RKO (cell line): ENCODE measurements at regions not wholly inside any gene's neighbourhood (a gene's known extent, or its start where the extent isn't known, plus 50 kb on each side); places are given as distances from the start of the nearest gene placed in this dataset.
"Not testable (repeated sequence)": the region's sequence is repeated elsewhere in the genome, so short reads cannot be mapped to it uniquely, and the experiment has no call there.

Experiments
- DNase-seq: peaks from one replicate; pipeline ENCODE4 v3.0.0-alpha.2; 2016; ENCODE audit warnings: low spot score

DNA sequence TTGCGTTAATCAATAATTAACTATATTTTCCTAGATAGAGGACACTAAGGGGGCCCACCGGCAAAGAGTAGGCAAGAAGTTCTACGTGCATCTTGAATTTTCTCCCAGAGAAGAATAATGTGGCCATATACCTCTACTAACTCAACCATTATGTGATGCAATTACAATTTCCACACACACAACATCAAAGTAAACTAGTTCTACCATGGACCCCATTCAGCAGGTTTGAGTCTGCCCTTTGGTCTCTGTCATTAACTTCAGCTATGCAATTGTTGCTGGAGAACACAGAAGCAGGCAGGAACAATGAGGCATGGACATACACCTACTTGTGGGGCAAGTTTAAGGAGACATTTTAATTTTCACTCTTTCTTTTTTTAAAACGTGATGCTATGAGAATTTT, 705.9 kb downstream of the PDCD6IP start:
- no peak for DNase-seq

DNA sequence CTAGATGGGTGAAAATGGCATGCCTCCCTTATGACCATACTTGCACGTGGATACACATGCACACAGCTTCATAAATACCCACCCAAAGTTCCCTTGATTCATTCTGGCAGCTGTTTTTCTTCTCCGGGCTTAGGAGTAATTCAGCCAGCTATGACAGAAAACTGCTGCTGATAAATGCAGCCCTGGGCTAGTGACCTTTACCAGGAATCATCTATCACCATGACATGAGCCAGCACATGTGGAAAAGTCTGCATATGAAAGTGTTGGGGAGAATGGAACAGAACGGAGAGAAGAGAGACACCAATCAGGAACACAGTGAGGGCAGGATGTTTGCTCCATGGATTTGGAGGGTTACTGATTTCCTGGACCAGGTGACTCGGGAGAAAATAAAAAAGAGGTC, 706.3 kb downstream of the PDCD6IP start:
- DNase-seq = no peak

DNA sequence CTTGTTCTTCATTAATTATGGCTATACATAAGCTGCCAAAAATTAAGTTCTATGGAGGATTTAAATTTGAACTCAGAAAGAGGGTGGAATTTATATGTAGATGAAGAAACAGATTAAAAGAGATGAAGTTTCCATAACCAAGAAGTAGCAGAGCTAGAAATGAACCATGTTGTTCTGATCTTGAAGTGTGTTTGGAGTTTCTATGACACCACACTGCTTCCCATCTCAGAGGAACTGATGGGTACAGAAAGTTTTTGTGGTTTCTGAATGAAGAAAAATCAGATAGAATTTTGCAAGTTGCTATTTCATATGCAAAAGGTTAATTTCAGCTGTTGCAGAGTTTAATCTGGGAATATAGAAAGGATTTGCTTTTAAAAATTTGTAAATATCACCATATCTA, 710.3 kb downstream of the PDCD6IP start:
- no peak for DNase-seq

GRCh38 chr3:34511891-34512290, 713.5 kb downstream of the PDCD6IP start:
- DNase-seq = no peak

GRCh38 chr3:34519008-34519407, 720.6 kb downstream of the PDCD6IP start:
- not testable (repeated sequence) for DNase-seq

DNA sequence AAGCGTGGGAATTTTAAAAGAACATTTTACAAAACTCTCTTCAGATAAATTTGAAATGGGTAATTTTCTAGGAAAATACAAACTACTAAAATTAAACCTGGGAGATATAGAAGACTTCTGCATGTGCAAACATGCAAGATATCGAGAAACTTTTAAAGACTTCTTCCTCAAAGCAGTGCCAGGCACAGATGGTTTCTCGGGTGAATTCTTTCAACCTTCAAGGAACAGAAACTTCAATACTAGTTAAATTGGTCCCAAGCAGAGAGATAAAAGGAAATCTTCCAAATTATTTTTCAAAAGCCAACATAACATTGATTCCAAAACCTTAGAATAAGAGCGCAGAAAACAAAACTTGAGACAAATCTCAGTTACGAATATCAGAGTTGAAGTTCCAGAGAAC, 732.7 kb downstream of the PDCD6IP start:
- no peak for DNase-seq

DNA sequence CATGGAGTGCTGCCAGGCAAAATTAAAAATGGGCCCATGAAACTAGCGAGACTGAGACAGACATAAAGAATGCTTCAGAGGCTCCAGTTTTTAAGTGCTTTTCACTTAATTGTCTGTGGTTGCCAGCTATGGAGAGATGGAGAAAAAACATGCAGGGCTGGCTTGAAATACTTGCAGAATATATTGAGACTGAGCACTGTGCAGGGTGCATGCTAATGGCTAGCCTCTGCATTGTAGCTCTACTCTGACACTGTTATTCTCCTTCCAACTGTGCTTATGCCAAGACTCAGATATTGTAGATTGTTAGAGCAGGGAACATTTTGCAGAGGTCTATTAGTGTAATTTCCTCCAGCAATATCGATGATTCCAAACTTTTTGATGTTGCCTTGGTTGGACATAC, 735.0 kb downstream of the PDCD6IP start:
- DNase-seq = no peak

DNA sequence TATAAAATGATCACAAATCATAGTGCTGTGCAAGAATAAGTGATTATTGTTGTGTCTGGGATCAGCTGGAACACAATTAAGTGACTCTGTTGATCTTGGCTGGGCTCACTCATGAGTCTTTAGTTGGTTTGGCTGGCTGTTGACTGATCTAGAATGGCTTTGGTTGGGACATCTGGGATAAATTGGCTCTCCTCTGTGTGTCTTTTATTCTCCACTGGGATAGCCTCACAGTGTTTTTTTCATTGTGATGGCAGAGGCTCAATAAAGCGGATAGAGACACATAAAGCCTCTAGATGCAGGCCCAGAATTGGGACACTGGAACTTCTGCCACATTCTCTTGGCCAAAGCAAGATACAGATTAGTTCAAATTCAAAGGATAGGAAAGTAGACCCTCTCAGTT, 735.6 kb downstream of the PDCD6IP start:
- no peak for DNase-seq

DNA sequence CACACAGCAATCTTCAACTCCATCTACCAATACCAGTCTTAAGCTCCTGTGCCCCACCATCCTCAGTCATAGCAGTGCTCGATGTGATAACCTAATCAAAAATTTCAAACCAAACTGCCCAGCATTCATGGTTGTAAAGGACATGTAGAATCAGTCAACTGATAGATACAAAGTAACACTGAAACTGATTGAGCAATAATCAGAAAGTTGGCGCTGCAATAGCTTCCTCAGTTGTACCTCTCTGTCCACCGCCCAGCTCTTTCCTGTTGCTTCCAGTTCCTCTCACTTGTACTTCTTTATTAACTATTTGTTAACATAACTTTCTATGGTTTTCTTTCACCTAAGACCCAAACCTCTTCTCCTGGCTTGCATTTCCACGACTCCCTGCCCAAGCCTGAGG, 745.7 kb downstream of the PDCD6IP start:
- DNase-seq = no peak

- no peak for DNase-seq
Observed at GRCh38 chr3:34547297-34547920, 749.0 kb downstream of the PDCD6IP start.

DNA sequence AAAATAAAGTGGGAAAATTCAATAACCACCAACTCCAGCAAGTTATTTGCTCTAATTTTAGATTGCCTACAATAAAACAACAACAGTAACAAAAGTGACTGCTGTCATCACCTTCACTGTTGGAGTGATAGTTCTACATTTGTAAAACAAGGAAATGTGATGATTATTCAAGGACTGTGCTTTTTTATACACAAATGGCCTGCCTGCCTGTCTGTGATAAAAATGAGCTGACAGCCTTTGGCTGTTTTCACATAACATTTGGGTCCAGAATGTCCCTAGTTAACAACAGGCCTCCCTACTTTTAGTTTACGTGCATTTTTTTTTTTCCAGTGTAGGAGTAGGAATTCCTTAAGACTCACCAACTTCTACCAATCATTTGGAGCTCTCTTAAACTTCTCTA, 768.8 kb downstream of the PDCD6IP start:
- no peak for DNase-seq

DNA sequence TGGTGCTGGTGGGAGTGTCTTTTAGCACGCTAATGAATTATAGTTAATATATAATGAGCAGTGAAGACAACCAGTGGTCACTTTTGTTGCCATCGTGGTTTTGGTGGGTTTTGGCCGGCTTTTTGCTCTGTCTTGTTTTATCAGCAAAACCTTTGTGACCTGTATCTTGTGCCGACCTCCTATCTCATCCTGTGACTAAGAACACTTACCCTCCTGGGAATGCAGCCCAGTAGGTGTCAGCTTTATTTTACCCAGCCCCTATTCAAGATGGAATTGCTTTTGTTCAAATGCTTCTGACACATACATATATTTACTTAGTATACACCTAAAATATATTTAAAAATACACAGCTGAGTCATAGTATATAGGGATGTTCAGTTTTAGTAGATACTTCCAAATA, 770.3 kb downstream of the PDCD6IP start:
- DNase-seq = no peak

DNA sequence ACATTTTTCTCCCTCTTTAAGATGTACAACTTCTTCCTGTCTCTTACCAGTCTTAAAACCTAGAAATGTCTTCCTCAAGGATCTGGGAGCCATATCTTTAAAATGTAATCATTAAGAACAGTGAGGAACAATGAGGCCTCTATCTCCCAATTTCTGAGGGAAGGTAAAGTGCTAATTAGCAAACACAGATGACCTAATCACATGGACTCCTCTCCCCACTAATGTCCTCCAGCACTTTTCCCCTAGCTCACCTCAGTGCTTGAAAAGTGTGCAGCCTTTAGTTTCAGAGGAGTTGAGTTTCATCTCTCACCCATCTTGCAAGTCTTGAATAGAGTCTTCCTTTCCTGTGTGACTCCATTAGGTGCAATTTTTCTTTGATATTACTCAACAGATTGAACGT, 771.0 kb downstream of the PDCD6IP start:
- DNase-seq = no peak

DNA sequence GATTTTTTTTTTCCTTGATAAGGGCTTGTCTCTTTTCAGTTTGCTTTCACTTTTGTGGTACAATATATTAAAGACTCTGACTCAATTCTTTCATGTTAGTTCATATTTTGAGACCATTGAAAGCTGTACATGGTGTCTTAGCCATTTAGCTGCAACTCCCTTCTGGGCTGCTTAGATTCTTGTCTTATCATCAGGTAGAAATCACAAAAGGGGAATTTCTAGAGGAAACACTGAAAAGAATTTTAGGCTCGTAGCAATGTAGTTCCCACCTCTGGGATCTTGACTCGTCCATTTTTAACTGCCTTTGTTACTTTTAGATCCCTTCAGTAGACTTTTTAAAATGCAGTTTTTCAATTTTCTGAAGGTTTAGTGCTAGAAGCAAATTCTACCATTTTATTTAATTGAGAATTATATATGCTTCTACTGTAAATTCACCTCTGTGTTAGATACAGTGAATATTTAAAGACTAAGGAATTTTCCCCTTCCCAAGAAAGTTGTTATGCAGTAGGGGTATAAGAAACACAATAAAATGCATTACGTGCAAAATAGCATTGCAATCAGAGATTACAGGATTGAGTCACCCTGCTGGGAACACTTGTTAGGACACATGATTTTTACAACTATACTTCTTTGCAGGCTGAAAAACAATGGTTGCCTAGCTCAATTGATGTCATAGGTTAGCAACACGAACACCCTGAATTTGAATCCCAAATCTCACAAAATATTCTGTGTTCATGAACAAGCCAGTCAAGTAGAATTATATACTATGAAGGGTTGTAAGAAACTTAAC, 772.7 kb downstream of the PDCD6IP start:
- DNase-seq = no peak

GRCh38 chr3:34571714-34572113, 773.3 kb downstream of the PDCD6IP start:
- no peak for DNase-seq

DNA sequence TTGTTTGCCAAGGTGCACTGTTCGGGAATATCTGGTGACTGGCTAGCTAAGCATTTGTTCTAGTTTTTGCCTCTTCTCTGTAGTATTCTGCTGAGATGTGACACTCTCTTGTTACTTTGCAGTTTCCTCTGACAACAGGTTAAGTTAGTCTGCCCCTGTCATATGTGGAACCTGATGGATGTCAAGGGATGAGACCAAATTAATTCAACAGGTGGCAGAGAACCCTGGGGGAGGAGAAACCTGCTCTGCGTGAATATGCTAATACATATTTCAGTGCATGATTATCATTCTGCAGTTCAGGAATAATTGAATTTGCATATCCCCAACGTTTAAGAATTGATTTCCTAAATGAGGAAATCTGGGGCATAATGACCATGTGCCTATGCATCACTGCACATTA, 777.3 kb downstream of the PDCD6IP start:
- no peak for DNase-seq

DNA sequence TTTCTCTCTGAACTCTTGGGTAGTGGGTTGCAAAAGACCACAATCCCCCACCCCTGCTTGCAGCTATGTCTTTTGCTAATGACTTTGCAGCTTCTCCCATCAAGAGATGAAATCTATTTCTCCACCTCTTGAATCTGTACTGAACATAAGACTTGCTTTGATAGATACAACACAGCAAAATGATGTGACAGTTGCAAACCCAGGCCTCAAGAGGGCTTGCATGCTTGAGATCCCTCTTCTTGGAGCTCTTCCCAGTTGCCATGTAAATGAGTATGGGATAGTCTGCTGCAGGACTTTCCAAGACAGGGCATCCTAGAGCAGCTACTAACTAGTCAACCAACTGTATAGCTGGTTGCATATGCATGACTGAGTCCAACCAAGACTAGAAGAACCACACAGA, 783.6 kb downstream of the PDCD6IP start:
- DNase-seq = peak; percentile 3

DNA sequence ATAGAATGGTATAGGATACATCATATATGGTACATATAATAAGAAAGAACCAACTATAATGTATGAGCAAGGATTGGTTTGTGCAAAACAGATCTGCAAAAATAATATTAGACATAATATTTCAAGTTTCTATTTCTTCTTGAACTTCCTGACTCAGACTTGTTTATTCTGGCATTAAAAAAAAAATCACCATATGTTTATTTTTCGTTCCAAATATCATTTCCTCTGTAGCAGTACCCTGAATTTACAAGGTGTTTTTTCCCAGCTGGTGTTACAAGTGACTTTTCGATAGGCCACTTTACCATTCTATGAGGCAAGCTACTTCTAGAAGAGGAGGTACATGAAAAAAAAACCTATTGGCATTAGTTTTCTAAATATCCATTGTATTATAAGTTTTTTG, 785.0 kb downstream of the PDCD6IP start:
- no peak for DNase-seq

- no peak for DNase-seq
Observed at GRCh38 chr3:34584971-34585370, 786.5 kb downstream of the PDCD6IP start.

GRCh38 chr3:34599595-34599994, 801.2 kb downstream of the PDCD6IP start:
- no peak for DNase-seq

DNA sequence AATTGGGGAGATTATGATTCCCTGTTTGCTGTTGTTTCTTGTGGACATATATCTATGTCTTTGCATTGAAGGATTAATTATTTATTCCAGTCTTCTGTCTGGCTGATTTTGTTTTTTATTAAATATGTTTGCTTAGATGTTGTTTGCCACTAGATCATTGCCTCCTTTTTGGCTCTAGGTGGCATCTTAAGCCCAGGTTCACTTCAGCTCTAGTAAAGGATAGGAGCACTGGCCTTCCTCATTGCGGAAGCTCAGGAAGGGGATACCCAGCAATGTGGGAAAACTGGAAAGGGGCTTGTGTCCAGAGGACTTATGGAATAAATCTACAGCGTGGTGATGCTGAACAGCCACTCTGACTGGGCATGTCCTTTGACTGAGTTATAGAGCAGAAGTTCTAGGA, 821.6 kb downstream of the PDCD6IP start:
- DNase-seq = no peak

- DNase-seq = no peak
Observed at GRCh38 chr3:34626699-34627098, 828.3 kb downstream of the PDCD6IP start.

DNA sequence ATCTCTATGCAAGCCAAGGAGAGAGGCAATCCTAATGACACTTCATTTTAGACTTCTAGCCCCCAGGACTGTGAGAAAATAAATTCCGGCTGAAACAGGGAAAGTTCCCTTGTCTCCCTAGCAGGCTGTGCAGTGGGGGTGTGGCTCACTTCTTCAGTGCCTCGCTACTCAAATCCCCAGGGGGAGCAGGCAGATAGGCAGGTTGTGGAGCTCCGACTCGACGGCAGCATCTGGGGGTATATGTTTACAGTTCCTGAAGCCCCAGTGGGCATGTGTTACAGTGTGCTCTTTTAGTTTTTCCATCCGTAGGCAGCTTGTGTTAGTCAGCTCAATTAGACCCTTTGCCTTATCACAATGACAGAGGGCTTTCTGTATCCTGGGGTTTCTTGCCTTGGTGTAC, 836.5 kb downstream of the PDCD6IP start:
- DNase-seq = no peak

DNA sequence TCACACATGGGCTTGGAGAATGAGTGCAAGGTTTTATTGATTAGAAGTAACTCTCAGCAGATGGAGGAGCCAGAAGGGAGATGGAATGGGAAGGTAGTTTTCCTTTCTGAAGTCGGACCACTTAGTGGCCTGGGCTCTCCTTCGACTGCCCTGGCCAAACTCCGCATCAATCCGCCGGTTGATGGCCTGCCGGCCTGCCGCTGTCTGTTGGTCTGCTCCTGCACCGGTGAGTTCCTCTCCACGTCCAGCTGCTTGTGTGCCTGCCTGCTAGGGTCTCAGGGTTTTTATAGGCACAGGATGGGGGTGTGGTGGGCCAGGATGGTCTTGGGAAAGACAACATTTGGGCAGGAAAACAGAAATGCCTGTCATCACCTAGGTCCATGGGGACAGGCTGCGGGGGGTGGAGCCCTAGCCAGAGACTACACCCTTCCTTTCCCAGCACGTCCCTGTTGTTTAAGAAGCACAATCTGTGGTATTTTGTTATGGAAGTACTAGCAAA, 837.0 kb downstream of the PDCD6IP start:
- DNase-seq = no peak
